Sigmoid colon (tissue), 6 donors: ENCODE measurements at regions not wholly inside any gene's neighbourhood (a gene's known extent, or its start where the extent isn't known, plus 50 kb on each side); places are given as distances from the start of the nearest gene placed in this dataset.

Experiments
- DNase-seq: peaks from one replicate; pipeline ENCODE4 v3.0.0-alpha.2; 2019
- H3K27ac ChIP-seq, 4 donors: fragments of 200-600 bp; sonication (generic); one replicate each; pipeline ENCODE4 v1.5.1; 2016 to 2019; ENCODE audit warnings: mild to moderate bottlenecking in 1 of 4
- H3K27me3 ChIP-seq, 3 donors: fragments of 200-600 bp; sonication (generic); one replicate each; pipeline ENCODE4 v1.5.1; 2019; ENCODE audit warnings: mild to moderate bottlenecking in 1 of 3
- H3K36me3 ChIP-seq, 4 donors: fragments of 200-600 bp; sonication (generic); one replicate each; pipeline ENCODE4 v1.5.1; 2016 to 2019
- H3K4me1 ChIP-seq, 4 donors: fragments of 200-600 bp; sonication (generic); one replicate each; pipeline ENCODE4 v1.5.1; 2017 to 2019
- H3K4me3 ChIP-seq, 4 donors: fragments of 200-600 bp; sonication (generic); one replicate each; pipeline ENCODE4 v1.5.1; 2017 to 2019; ENCODE audit warnings: mild to moderate bottlenecking in 2 of 4, moderate library complexity in 1 of 4
- H3K9me3 ChIP-seq, 4 donors: fragments of 200-600 bp in 3 of 4; sonication (generic) in 3 of 4; one replicate each; pipeline versions ENCODE4 v1.5.1 to v1.6.1; 2013 to 2019
- EP300 ChIP-seq, 4 donors: sonication (generic); formaldehyde crosslinking; IDR thresholded peaks; one replicate each; pipeline ENCODE4 v1.6.1; 2017; ENCODE audit warnings: antibody characterized with exemption in 4 of 4
- POLR2A ChIP-seq, 2 donors: fragments of 450-650 bp; IDR thresholded peaks; one replicate each; pipeline ENCODE4 v1.6.1; 2016; ENCODE audit warnings: antibody characterized with exemption in 2 of 2, mild to moderate bottlenecking in 2 of 2, moderate library complexity in 2 of 2
- POLR2AphosphoS5 ChIP-seq, 4 donors: sonication (generic); formaldehyde crosslinking; IDR thresholded peaks; one replicate each; pipeline ENCODE4 v1.6.1; 2017; ENCODE audit warnings: antibody characterized with exemption in 4 of 4
- WGBS, 2 donors: extraction: QIAGEN DNeasy Blood & Tissue Kit; methylation state at CpG; one replicate each; pipeline ENCODE4 v1.1.7; 2013; 5-methylcytosine and 5-hydroxymethylcytosine counted together
- intact Hi-C: fragments of 100-400 bp; cut with DNase I; formaldehyde crosslinking; loops from one replicate; pipeline ENCODE4 v1.15.1; 2023
- TF ChIP-seq, protein P1 (sequence below), 4 experiments: fragments of 450-650 bp in 3 of 4; fragments of 200-600 bp in 1 of 4; IDR thresholded peaks; one replicate each; pipeline ENCODE4 v1.5.1; 2016 to 2019; ENCODE audit warnings: antibody characterized with exemption in 4 of 4, mild to moderate bottlenecking in 3 of 4, moderate library complexity in 2 of 4
- donor health status: healthy with polysubstance abuse.
- donor health status: healthy.

DNA sequence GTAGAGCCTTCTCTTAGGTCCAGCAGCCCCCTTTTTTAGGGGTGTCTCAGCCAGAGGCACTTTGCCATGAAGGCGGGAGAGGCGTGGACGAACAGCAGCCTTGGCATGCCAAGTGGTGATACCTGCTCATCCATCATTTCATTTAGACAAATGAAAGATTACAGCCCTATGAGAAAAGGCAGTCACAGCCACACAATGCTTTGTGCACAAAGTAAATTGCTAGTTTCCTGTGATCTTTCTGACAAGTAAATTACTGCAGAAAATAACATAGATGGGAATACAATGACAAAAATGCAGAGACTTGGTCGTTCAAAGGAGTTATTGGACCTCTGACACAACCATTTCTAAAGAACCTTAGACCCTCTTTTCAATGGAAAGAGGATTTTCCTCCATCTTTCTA is 94.9 kb downstream of the RND3 start:
- TF ChIP-seq POLR2A (IDR thresholded peaks at IDR 0.05) (no peak), POLR2AphosphoS5 (IDR thresholded peaks at IDR 0.05) (no peak), EP300 (IDR thresholded peaks at IDR 0.05) (no peak)
- TF ChIP-seq, protein P1, sequence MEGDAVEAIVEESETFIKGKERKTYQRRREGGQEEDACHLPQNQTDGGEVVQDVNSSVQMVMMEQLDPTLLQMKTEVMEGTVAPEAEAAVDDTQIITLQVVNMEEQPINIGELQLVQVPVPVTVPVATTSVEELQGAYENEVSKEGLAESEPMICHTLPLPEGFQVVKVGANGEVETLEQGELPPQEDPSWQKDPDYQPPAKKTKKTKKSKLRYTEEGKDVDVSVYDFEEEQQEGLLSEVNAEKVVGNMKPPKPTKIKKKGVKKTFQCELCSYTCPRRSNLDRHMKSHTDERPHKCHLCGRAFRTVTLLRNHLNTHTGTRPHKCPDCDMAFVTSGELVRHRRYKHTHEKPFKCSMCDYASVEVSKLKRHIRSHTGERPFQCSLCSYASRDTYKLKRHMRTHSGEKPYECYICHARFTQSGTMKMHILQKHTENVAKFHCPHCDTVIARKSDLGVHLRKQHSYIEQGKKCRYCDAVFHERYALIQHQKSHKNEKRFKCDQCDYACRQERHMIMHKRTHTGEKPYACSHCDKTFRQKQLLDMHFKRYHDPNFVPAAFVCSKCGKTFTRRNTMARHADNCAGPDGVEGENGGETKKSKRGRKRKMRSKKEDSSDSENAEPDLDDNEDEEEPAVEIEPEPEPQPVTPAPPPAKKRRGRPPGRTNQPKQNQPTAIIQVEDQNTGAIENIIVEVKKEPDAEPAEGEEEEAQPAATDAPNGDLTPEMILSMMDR (IDR thresholded peaks at IDR 0.05): no peak
- WGBS, 2 donors: 74 to 83% methylated on average over 4 of the region's 4 CpGs
- Histone ChIP-seq H3K4me1 (peaks cover 0 to 8% (median 0%) of the 10 kb centered on the region in 4 donors), H3K36me3 (no peaks in the 10 kb centered on the region), H3K27me3 (no peaks in the 10 kb centered on the region), H3K4me3 (no peak overlapping the region), H3K9me3 (no peaks in the 10 kb centered on the region), H3K27ac (no peak overlapping the region)
- intact Hi-C loops: no loop called here
- DNase-seq: no peak

DNA sequence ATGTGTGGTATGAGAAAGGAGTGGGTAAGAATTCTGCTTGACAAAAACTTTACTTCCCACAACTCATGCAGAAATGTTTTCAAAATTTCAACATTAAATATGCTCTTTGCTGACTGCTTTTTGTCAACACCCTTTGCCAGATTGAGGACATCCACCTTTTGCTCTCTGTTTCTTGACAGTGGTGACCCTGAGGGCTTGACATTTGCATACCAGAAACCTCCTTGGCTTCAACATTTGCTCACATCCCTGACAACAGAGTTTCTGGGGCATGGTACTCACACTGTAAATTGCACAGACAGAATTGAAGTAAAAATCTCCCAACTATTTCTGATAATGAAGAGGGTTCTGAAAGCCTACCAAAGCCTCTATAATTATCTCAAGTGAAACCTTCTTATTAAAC is 95.7 kb downstream of the RND3 start:
- Histone ChIP-seq H3K4me3 (no peak overlapping the region), H3K4me1 (peaks cover 0 to 8% (median 0%) of the 10 kb centered on the region in 4 donors), H3K36me3 (no peaks in the 10 kb centered on the region), H3K9me3 (no peaks in the 10 kb centered on the region), H3K27me3 (no peaks in the 10 kb centered on the region), H3K27ac (no peak overlapping the region)
- intact Hi-C loops: no loop called here
- no peak for TF ChIP-seq POLR2A (IDR thresholded peaks at IDR 0.05)
- TF ChIP-seq, protein P1 (IDR thresholded peaks at IDR 0.05): no peak
- no peak for TF ChIP-seq EP300 (IDR thresholded peaks at IDR 0.05)
- no peak for TF ChIP-seq POLR2AphosphoS5 (IDR thresholded peaks at IDR 0.05)
- DNase-seq: no peak

DNA sequence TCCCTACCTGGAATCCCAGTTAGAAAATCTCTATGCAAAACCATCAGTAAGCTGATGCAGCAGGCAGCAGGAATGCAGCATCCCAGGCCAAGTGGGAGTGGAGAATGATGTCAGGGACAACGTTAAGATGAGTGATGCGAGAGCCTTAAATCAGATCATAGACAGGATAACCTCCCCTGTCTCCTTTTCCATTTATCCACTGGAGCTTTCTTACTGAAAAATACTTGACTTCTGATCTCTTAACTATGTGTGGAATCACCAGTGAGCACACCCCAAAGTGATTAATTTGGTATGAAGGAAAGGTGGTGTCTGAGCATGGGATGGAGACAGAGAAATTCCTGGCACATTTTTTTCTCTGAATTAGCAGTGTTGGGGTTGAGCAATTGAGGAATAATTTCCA is 98.0 kb downstream of the RND3 start:
- intact Hi-C loops: no loop called here
- 81 to 93% methylated on average over 2 of the region's 2 CpGs for WGBS, 2 donors
- TF ChIP-seq, protein P1 (IDR thresholded peaks at IDR 0.05): no peak
- TF ChIP-seq EP300 (IDR thresholded peaks at IDR 0.05) (no peak), POLR2AphosphoS5 (IDR thresholded peaks at IDR 0.05) (no peak), POLR2A (IDR thresholded peaks at IDR 0.05) (no peak)

DNA sequence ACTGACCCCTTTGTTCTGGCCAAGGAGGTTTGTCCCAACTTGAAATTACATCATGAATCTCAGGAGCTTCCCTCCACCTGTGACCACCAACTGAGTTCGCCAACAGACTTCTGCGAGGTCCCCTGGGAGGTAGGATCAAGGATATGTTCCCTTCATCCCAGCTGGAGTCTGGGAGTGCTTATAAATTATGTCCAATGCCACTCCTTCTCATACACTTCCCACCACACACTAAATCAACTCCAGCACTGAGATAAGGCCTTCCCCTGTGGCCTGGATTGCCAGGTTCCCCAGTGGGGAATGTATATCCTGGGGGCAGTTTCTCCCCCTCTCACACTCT is 99.2 kb downstream of the RND3 start:
- Histone ChIP-seq H3K27me3 (no peaks in the 10 kb centered on the region), H3K27ac (no peak overlapping the region), H3K36me3 (no peaks in the 10 kb centered on the region), H3K4me3 (no peak overlapping the region), H3K4me1 (peaks cover 0 to 8% (median 0%) of the 10 kb centered on the region in 4 donors), H3K9me3 (peaks cover 0 to 5% (median 2%) of the 10 kb centered on the region in 4 donors)
- DNase-seq: no peak
- 90 to 93% methylated on average over 2 of the region's 2 CpGs for WGBS, 2 donors
- intact Hi-C loops: no loop called here
- TF ChIP-seq POLR2AphosphoS5 (IDR thresholded peaks at IDR 0.05) (no peak), EP300 (IDR thresholded peaks at IDR 0.05) (no peak), POLR2A (IDR thresholded peaks at IDR 0.05) (no peak)
- TF ChIP-seq, protein P1 (IDR thresholded peaks at IDR 0.05): no peak

More for the DNA sequence above, 98.0 kb downstream of the RND3 start:
- Histone ChIP-seq H3K4me1 (peaks cover 0 to 8% (median 0%) of the 10 kb centered on the region in 4 donors), H3K27ac (no peak overlapping the region), H3K9me3 (peaks cover 0 to 5% (median 2%) of the 10 kb centered on the region in 4 donors), H3K36me3 (no peaks in the 10 kb centered on the region), H3K4me3 (no peak overlapping the region), H3K27me3 (no peaks in the 10 kb centered on the region)
- DNase-seq: no peak

DNA sequence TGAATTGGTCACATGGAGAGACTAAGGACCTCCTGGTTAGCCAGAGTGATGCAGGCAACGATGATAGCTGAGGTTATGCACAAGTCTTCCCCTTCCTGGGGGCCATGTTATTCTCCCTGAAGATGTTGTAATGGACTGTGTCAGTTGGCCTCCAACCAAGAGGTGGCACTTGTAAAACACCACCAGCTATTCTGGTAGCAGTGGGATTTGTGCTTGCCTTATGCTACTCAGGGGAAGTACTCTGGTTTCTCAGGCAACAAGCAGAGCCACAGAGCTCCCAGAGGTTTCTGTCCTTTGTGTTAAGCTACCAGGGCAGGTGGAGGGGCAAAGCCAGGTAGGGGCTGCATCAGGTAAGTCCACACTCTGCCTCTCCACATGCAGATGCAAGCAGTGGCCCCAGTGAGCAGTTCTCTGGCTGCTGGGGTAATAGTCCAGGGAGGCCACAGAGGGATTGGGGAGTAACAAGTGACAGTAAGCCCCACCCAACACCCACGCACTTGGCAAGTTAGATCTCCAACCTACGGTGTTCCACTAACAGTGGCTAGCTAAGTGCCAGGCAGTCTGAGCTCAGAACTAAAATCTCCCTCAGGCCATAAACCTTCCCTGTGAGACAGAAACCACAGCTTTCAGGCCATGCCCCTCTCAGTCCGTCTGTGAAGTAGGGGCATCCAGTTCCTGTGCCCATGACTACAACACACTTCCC is 99.7 kb downstream of the RND3 start:
- WGBS, 2 donors: 85 to 92% methylated on average over 4 of the region's 4 CpGs
- Histone ChIP-seq H3K4me3 (no peak overlapping the region), H3K27ac (no peak overlapping the region), H3K27me3 (no peaks in the 10 kb centered on the region), H3K36me3 (no peaks in the 10 kb centered on the region), H3K9me3 (peaks cover 0 to 5% (median 2%) of the 10 kb centered on the region in 4 donors), H3K4me1 (peaks cover 0 to 8% (median 0%) of the 10 kb centered on the region in 4 donors)
- intact Hi-C loops: no loop called here
- DNase-seq: no peak
- TF ChIP-seq, protein P1 (IDR thresholded peaks at IDR 0.05): no peak
- TF ChIP-seq POLR2A (IDR thresholded peaks at IDR 0.05) (no peak), POLR2AphosphoS5 (IDR thresholded peaks at IDR 0.05) (no peak), EP300 (IDR thresholded peaks at IDR 0.05) (no peak)
